NCI-H2227 treated with DMSO at 0.1 percent for 48 hours (cell line): ENCODE measurements at regions not wholly inside any gene's neighbourhood (a gene's known extent, or its start where the extent isn't known, plus 50 kb on each side); places are given as distances from the start of the nearest gene placed in this dataset.

Experiments
- DNase-seq: peaks from one replicate; lab custom pipeline; 2025; lab: John Stamatoyannopoulos, UW

DNA sequence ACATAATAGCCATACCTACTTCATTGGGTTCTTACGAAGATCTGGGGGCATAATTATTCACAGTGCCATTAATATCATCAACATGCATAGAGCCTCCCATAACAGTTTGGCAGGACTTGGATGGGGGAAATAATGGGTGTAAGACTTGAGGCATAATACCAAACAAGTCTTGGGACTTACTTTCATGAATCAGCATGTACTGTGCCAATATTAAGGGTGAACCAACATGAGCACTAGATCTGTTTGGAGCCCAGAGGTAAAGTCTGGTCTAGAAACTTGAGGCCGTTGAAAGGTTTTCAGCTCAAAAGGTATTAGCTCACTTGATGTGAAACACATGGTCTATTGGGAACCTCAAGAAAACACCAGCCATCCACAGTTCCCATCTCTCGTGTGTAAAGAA lies 56.7 kb upstream of the ZC3H11B start:
- no peak for DNase-seq

DNA sequence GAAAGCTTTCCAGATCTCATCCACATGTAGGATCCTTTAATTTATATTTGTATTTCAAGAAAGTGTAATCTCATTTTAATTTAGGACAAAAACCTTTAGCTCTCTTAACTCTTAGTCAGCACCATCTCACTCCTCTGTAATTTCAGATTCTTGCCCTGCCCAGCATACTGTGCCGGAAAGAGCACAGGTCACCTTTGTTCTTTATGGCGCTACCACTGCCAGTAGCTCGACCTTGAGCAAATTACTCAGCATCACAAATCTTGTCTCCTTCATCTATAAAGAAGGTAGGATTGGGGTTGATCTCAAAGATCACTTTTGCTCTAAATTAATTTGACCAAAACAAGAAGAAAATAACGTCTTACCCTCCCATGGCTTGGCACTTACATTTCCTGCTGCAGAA lies 56.1 kb upstream of the ZC3H11B start:
- DNase-seq = no peak

- DNase-seq = no peak
These were observed 55.5 kb upstream of the ZC3H11B start for GRCh38 chr1:219668446-219668845.

GRCh38 chr1:219666242-219666641 lies 53.3 kb upstream of the ZC3H11B start:
- DNase-seq = no peak

- no peak for DNase-seq
These were observed 52.2 kb upstream of the ZC3H11B start for GRCh38 chr1:219665089-219665488.

- no peak for DNase-seq
These were observed 51.6 kb upstream of the ZC3H11B start for GRCh38 chr1:219664310-219665029.
